T-helper 2 cell (primary cell): ENCODE measurements at regions not wholly inside any gene's neighbourhood (a gene's known extent, or its start where the extent isn't known, plus 50 kb on each side); places are given as distances from the start of the nearest gene placed in this dataset.
"Not testable (repeated sequence)": the region's sequence is repeated elsewhere in the genome, so short reads cannot be mapped to it uniquely, and the experiment has no call there.

Source experiments
- DNase-seq, 5 experiments: peaks; one replicate each; pipeline versions ENCODE4 v3.0.0 to v3.0.0-alpha.2; 2012 to 2022

DNA sequence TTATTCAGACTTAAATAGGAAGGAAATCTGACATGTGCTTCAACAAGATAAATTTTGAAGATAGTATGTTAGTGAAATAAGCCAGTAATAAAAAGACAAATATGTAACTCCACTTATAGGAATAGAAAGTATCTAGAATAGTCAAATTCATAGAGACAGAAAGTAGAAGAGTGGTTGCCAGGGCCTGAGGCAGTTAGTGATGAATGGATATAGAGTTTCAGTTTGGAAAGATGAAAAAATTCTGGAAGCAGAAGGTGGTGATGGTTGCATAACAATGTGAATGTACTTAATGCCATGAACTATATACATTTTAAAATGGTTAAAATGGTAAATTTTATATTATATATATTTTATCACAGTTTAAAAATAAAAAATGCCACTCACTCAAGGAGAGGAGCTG is 54.3 kb downstream of the HAND2 start:
- DNase-seq, result no peak

GRCh38 chr4:173469622-173470021 is 60.4 kb downstream of the HAND2 start:
- DNase-seq, result no peak

DNA sequence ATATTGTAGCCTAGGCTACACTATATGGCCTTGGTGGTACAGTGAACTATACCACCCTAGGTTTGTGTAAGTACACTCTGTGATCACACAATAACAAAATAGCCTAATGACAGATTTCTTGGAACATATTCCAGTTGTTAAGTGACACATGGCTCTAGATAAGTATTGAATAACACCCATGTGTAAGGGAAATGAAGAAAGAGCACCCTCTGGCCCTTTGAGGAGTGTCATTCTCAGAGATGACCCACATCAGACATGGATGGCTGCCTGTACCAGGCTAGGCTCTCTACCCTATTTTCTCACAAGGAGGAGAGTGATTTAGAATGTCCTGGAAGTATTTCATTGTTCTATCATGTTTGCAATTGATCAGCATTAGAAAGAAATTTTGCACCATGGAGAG is 61.7 kb downstream of the HAND2 start:
- DNase-seq, result no peak

DNA sequence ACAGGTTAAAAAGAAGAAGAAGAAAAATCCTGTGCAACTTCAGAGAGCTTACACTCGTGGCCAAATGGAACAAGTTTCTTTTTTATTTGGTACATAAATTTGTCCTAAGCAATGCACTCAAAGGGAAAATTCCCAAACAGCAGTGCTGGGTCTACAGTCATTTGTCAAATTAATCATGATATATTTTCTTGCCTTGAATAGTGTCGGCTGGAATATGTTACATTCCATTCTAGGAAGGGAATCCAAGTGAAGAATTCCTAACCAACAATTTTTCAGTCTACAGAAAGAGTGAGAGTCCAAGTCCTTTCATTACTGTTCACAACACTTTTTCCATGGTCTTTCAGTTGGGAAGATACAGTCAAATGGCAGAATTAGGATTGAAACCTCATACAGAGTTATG is 63.9 kb downstream of the HAND2 start:
- DNase-seq, result no peak

GRCh38 chr4:173464481-173464880 is 65.5 kb downstream of the HAND2 start:
- DNase-seq, result no peak

DNA sequence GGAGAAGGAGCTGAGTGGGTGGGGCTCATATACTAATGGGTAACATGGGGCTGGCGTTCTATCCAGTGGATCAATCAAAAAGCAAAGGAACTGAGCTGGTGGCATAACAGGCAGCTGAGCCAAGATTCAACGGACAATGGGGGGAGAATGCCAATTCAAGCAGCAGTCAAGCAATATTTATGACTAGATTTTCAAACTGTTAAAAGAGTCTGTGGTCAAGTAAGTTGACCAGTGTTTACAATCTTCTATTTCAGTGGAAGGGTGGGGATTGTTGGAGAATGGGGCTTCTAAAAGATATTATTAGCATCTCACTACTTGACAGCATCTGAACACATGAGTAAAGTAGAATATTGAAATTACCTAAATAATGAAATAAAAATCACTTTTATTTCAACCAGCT is 64.9 kb upstream of the SCRG1 start:
- DNase-seq, result no peak

DNA sequence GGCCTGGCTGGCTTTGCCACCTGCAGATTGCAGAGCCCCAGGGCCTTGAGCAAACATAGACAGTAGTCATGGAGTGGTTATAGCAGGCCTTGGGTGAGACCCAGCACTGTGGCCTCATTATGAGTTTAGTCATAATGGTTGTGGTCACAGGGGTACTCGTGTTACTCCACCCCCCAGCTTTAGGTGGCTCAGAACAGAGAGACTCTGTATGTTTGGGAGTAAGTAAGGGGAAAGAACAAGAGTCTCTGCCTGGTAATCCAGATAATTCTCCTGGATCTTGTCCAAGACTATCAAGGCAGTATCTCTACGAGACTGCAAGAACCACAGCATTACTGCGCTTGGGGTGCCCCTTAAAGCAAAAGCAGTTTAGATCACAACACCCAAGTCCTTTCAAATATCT is 62.3 kb upstream of the SCRG1 start:
- DNase-seq, result peak in 1 of 5 experiments; percentile 4

- no peak for DNase-seq
These were observed 60.9 kb upstream of the SCRG1 start for GRCh38 chr4:173459857-173460256.

- no peak for DNase-seq
These were observed 59.0 kb upstream of the SCRG1 start for GRCh38 chr4:173457893-173458292.

DNA sequence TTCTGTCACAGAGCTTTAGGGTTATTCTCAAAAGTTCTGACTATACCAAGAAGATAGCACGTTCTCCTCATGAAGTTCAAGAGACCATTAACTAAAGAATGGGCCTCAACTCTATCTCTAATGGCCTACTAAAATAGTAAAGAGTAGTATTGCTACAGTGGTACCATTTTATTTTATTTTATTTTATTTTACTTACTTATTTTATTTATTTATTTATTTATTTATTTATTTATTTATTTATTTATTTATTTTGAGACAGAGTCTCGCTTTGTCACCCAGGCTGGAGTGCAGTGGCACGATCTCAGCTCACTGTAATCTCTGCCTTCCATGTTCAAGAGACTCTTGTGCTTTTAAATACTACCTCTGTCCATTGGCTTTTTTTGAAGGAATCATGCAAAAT is 52.5 kb upstream of the SCRG1 start:
- DNase-seq, result not testable (repeated sequence)

DNA sequence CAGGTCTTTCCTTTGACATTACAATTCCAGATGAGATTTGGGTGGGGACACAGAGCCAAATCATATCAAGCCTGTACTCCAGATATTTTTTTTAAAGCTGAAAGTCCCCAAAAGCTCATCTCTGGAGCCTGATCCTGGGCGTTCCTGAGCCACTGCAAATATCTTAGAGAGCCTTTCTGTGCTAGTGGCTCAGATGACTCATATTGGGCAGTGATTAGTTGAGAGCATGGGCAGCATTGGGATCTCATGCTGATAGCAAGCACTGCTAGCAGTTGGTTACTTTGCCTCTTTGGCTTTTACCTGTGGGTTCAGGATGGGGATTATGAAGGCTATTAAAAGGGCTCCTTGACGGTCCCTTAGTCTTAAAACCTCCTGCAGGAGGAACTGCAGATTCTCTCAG is 51.4 kb upstream of the SCRG1 start:
- no peak for DNase-seq

GRCh38 chr4:173449380-173449717 is 50.4 kb upstream of the SCRG1 start:
- DNase-seq, result no peak

DNA sequence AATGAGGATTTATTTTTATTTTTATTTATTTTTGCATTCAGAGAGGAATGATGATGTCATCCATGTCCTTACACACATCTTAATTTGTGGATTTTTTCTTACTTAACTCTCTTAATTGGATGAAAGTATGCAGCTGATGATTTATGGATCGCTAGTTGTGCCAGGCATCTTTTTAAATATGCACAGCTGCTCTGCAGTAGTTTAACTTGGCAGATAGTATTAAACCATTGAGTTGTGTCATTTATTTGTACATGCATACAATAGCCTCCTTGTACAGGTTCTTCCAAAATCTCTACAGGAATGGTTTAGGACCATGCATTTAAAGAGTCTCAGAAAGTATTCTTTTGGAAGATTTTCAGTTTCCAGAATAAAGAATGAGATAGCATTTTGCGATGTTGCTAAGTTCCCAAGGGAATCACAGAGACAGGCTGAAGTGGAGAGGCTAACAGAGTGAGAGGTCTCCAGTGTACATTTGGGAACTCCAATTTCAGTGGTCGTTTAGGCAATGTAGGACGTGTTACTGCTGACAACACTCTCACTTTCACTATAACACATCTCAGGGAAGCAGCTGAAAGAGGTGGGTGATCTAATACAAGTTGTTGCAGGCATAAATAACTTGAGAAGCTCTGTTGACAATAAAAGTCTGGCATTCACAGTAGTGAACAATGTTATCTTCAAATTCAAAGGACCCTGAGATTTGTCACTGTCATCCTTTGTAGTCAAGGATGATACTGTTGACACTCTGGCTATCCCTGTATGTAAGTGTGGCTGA is 49.9 kb upstream of the SCRG1 start:
- no peak for DNase-seq
